ENCODE measurements at regions not wholly inside any gene's neighbourhood (a gene's known extent, or its start where the extent isn't known, plus 50 kb on each side); places are given as distances from the start of the nearest gene placed in this dataset.
A peak's percentile ranks its signal among the peaks of the same experiment; 100 is the strongest.

GRCh38 chr3:41131224-41131623 is 68.1 kb upstream of the CTNNB1 start:
- H3K4me3 ChIP-seq (ENCODE audit: low read depth, low read length): no peak overlapping the region
- H3K23ac ChIP-seq (ENCODE audit: low read length): no peak overlapping the region
- H2AFZ ChIP-seq (ENCODE audit: insufficient read depth, low read length, poor library complexity): no peak overlapping the region
- H3K4ac ChIP-seq (ENCODE audit: low read depth, low read length): no peak overlapping the region
- H3K14ac ChIP-seq (ENCODE audit: low read length): no peak overlapping the region
- H3K36me3 ChIP-seq (ENCODE audit: control insufficient read depth in 1 of 2, insufficient read depth in 2 of 2, low read length in 2 of 2): no peaks in the 10 kb centered on the region
- no peak overlapping the region for H2BK120ac ChIP-seq (ENCODE audit: insufficient read depth, low read length, poor library complexity)
- no peak overlapping the region for H2BK12ac ChIP-seq (ENCODE audit: low read length)
- H3K79me2 ChIP-seq (ENCODE audit: control insufficient read depth, insufficient read depth, low read length, poor library complexity): peaks cover 1% of the 10 kb centered on the region
- no peak overlapping the region for H3K18ac ChIP-seq (ENCODE audit: low read length)
- no peak overlapping the region for H4K91ac ChIP-seq (ENCODE audit: low read depth, low read length)
- H4K8ac ChIP-seq (ENCODE audit: low read depth, low read length): no peak overlapping the region
- H3K9me3 ChIP-seq (ENCODE audit: insufficient read depth, low read depth, low read length): peaks cover 2% of the 10 kb centered on the region
- no CpG with 5 or more reads among the region's 3 CpGs for WGBS (ENCODE audit: extremely low coverage, insufficient coverage, insufficient read length)
- H3K27ac ChIP-seq (ENCODE audit: low read depth, low read length): peak overlapping the region; percentile 99
- no peak overlapping the region for H3K9ac ChIP-seq (ENCODE audit: low read length)
- DNase-seq: peak; percentile 100
- H2BK5ac ChIP-seq (ENCODE audit: low read depth, low read length, poor library complexity): no peak overlapping the region
- peaks cover 14% of the 10 kb centered on the region for H3K79me1 ChIP-seq (ENCODE audit: low read length)
- H4K12ac ChIP-seq (ENCODE audit: low read depth, low read length): no peak overlapping the region
- no peaks in the 10 kb centered on the region for H3K27me3 ChIP-seq (ENCODE audit: insufficient read depth, low read length)
- peaks cover 5 to 8% of the 10 kb centered on the region in 2 experiments for H3K4me1 ChIP-seq (ENCODE audit: control insufficient read depth in 1 of 2, insufficient read depth in 2 of 2, low read length in 2 of 2)
- H2AK5ac ChIP-seq (ENCODE audit: low read length): no peak overlapping the region
- H3K4me2 ChIP-seq (ENCODE audit: low read length): no peak overlapping the region

GRCh38 chr3:41137686-41138111 is 61.6 kb upstream of the CTNNB1 start:
- no peak overlapping the region for H2BK5ac ChIP-seq (ENCODE audit: low read depth, low read length, poor library complexity)
- H3K4me1 ChIP-seq (ENCODE audit: control insufficient read depth in 1 of 2, insufficient read depth in 2 of 2, low read length in 2 of 2): peaks cover 19 to 30% of the 10 kb centered on the region in 2 experiments
- H3K4ac ChIP-seq (ENCODE audit: low read depth, low read length): no peak overlapping the region
- no peaks in the 10 kb centered on the region for H3K36me3 ChIP-seq (ENCODE audit: control insufficient read depth in 1 of 2, insufficient read depth in 2 of 2, low read length in 2 of 2)
- no peaks in the 10 kb centered on the region for H3K79me2 ChIP-seq (ENCODE audit: control insufficient read depth, insufficient read depth, low read length, poor library complexity)
- no peak overlapping the region for H2AK5ac ChIP-seq (ENCODE audit: low read length)
- H3K4me3 ChIP-seq (ENCODE audit: low read depth, low read length): no peak overlapping the region
- H3K27me3 ChIP-seq (ENCODE audit: insufficient read depth, low read length): no peaks in the 10 kb centered on the region
- H3K14ac ChIP-seq (ENCODE audit: low read length): no peak overlapping the region
- no peak overlapping the region for H4K8ac ChIP-seq (ENCODE audit: low read depth, low read length)
- H3K9me3 ChIP-seq (ENCODE audit: insufficient read depth, low read depth, low read length): no peaks in the 10 kb centered on the region
- no peak overlapping the region for H3K18ac ChIP-seq (ENCODE audit: low read length)
- H4K12ac ChIP-seq (ENCODE audit: low read depth, low read length): no peak overlapping the region
- H4K91ac ChIP-seq (ENCODE audit: low read depth, low read length): peak overlapping the region; percentile 60
- H3K23ac ChIP-seq (ENCODE audit: low read length): no peak overlapping the region
- H3K27ac ChIP-seq (ENCODE audit: low read depth, low read length): peak overlapping the region; percentile 74
- peak overlapping the region; percentile 38 for H2BK12ac ChIP-seq (ENCODE audit: low read length)
- H3K79me1 ChIP-seq (ENCODE audit: low read length): peaks cover 16% of the 10 kb centered on the region
- WGBS (ENCODE audit: extremely low coverage, insufficient coverage, insufficient read length): no CpG with 5 or more reads among the region's 1 CpG
- H3K4me2 ChIP-seq (ENCODE audit: low read length): no peak overlapping the region
- peak overlapping the region; percentile 54 for H2BK120ac ChIP-seq (ENCODE audit: insufficient read depth, low read length, poor library complexity)
- H2AFZ ChIP-seq (ENCODE audit: insufficient read depth, low read length, poor library complexity): no peak overlapping the region
- peak; percentile 87 to 94 for DNase-seq
- no peak overlapping the region for H3K9ac ChIP-seq (ENCODE audit: low read length)

GRCh38 chr3:41138146-41138545 is 61.2 kb upstream of the CTNNB1 start:
- Histone ChIP-seq H3K9me3 (ENCODE audit: insufficient read depth, low read depth, low read length) (no peaks in the 10 kb centered on the region), H3K79me2 (ENCODE audit: control insufficient read depth, insufficient read depth, low read length, poor library complexity) (no peaks in the 10 kb centered on the region), H3K27ac (ENCODE audit: low read depth, low read length) (peak overlapping the region; percentile 29), H2BK5ac (ENCODE audit: low read depth, low read length, poor library complexity) (no peak overlapping the region), H3K4me2 (ENCODE audit: low read length) (no peak overlapping the region), H4K12ac (ENCODE audit: low read depth, low read length) (no peak overlapping the region), H4K91ac (ENCODE audit: low read depth, low read length) (peak overlapping the region; percentile 29), H3K18ac (ENCODE audit: low read length) (no peak overlapping the region), H4K8ac (ENCODE audit: low read depth, low read length) (peak overlapping the region; percentile 0), H2BK12ac (ENCODE audit: low read length) (peak overlapping the region; percentile 38), H3K27me3 (ENCODE audit: insufficient read depth, low read length) (no peaks in the 10 kb centered on the region), H3K4ac (ENCODE audit: low read depth, low read length) (no peak overlapping the region), H3K4me3 (ENCODE audit: low read depth, low read length) (no peak overlapping the region), H3K14ac (ENCODE audit: low read length) (peak overlapping the region; percentile 19), H3K23ac (ENCODE audit: low read length) (no peak overlapping the region), H2AK5ac (ENCODE audit: low read length) (no peak overlapping the region), H3K4me1 (ENCODE audit: control insufficient read depth in 1 of 2, insufficient read depth in 2 of 2, low read length in 2 of 2) (peaks cover 19 to 30% of the 10 kb centered on the region in 2 experiments), H2BK120ac (ENCODE audit: insufficient read depth, low read length, poor library complexity) (no peak overlapping the region), H3K9ac (ENCODE audit: low read length) (no peak overlapping the region), H3K79me1 (ENCODE audit: low read length) (peaks cover 16% of the 10 kb centered on the region), H2AFZ (ENCODE audit: insufficient read depth, low read length, poor library complexity) (no peak overlapping the region), H3K36me3 (ENCODE audit: control insufficient read depth in 1 of 2, insufficient read depth in 2 of 2, low read length in 2 of 2) (no peaks in the 10 kb centered on the region)
- no CpG with 5 or more reads among the region's 3 CpGs for WGBS (ENCODE audit: extremely low coverage, insufficient coverage, insufficient read length)
- DNase-seq: peak in 1 of 2 donors; percentile 21

GRCh38 chr3:41138601-41139000 is 60.7 kb upstream of the CTNNB1 start:
- no peaks in the 10 kb centered on the region for H3K79me2 ChIP-seq (ENCODE audit: control insufficient read depth, insufficient read depth, low read length, poor library complexity)
- no peak overlapping the region for H2BK120ac ChIP-seq (ENCODE audit: insufficient read depth, low read length, poor library complexity)
- H3K79me1 ChIP-seq (ENCODE audit: low read length): peaks cover 12% of the 10 kb centered on the region
- H3K18ac ChIP-seq (ENCODE audit: low read length): no peak overlapping the region
- no peak overlapping the region for H3K27ac ChIP-seq (ENCODE audit: low read depth, low read length)
- H4K12ac ChIP-seq (ENCODE audit: low read depth, low read length): no peak overlapping the region
- H2AFZ ChIP-seq (ENCODE audit: insufficient read depth, low read length, poor library complexity): no peak overlapping the region
- no peak overlapping the region for H2AK5ac ChIP-seq (ENCODE audit: low read length)
- peak overlapping the region; percentile 38 for H2BK12ac ChIP-seq (ENCODE audit: low read length)
- peak overlapping the region; percentile 29 for H4K91ac ChIP-seq (ENCODE audit: low read depth, low read length)
- no peak overlapping the region for H3K4me2 ChIP-seq (ENCODE audit: low read length)
- no peak overlapping the region for H2BK5ac ChIP-seq (ENCODE audit: low read depth, low read length, poor library complexity)
- no peaks in the 10 kb centered on the region for H3K9me3 ChIP-seq (ENCODE audit: insufficient read depth, low read depth, low read length)
- peaks cover 17 to 30% of the 10 kb centered on the region in 2 experiments for H3K4me1 ChIP-seq (ENCODE audit: control insufficient read depth in 1 of 2, insufficient read depth in 2 of 2, low read length in 2 of 2)
- peak; percentile 51 to 86 for DNase-seq
- H4K8ac ChIP-seq (ENCODE audit: low read depth, low read length): no peak overlapping the region
- no peak overlapping the region for H3K9ac ChIP-seq (ENCODE audit: low read length)
- no CpG with 5 or more reads among the region's 3 CpGs for WGBS (ENCODE audit: extremely low coverage, insufficient coverage, insufficient read length)
- H3K4me3 ChIP-seq (ENCODE audit: low read depth, low read length): no peak overlapping the region
- H3K27me3 ChIP-seq (ENCODE audit: insufficient read depth, low read length): no peaks in the 10 kb centered on the region
- H3K23ac ChIP-seq (ENCODE audit: low read length): no peak overlapping the region
- no peak overlapping the region for H3K14ac ChIP-seq (ENCODE audit: low read length)
- H3K4ac ChIP-seq (ENCODE audit: low read depth, low read length): no peak overlapping the region
- no peaks in the 10 kb centered on the region for H3K36me3 ChIP-seq (ENCODE audit: control insufficient read depth in 1 of 2, insufficient read depth in 2 of 2, low read length in 2 of 2)

All from trophoblast cell (in vitro differentiated cells and primary cell).